GM06990 (cell line): ENCODE measurements at regions not wholly inside any gene's neighbourhood (a gene's known extent, or its start where the extent isn't known, plus 50 kb on each side); places are given as distances from the start of the nearest gene placed in this dataset.

ENCODE experiments used
- DNase-seq: peaks from one replicate; pipeline ENCODE4 v3.0.0-alpha.2; 2011; ENCODE audit not compliant: insufficient read length; ENCODE audit errors: extremely low read depth
- H3K27me3 ChIP-seq: replicated peaks from 2 replicates; pipeline ENCODE4 v1.6.0; 2011; ENCODE audit warnings: low read length; ENCODE audit not compliant: control insufficient read depth, insufficient read depth
- H3K36me3 ChIP-seq: 2 replicates; pipeline ENCODE4 v1.5.1; 2011; ENCODE audit warnings: low read length; ENCODE audit not compliant: control insufficient read depth, insufficient read depth
- H3K4me3 ChIP-seq: replicated peaks from 2 replicates; pipeline ENCODE4 v1.5.1; 2011; ENCODE audit warnings: low read depth, mild to moderate bottlenecking, control low read depth, low read length
- CTCF ChIP-seq: IDR thresholded peaks from 2 replicates; pipeline ENCODE4 v1.5.1; 2011; ENCODE audit warnings: low read length, control low read depth, mild to moderate bottlenecking, inconsistent platforms; ENCODE audit not compliant: insufficient read depth, poor library complexity, severe bottlenecking

DNA sequence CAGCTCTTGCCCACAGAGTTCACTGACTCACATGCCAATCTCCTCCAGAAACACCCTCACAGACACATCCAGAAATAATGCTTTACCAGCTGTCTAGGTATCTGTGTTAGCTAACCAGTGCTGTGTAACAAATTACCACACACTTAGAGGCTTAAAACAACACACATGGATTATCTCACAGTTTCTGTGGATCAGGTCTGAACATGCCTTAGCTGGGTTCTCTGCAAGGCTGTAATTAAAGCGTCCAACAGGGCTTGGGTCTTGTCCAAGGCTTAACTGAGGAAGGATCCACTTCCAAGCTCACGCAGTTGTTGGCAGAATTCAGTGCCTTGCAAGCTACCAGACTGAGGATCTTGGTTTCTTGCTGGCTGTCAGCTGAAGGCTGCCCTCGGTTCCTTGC lies 92.5 kb upstream of the RGS4 start:
- no peak for TF ChIP-seq CTCF
- no peaks in the 10 kb centered on the region for H3K27me3 ChIP-seq

DNA sequence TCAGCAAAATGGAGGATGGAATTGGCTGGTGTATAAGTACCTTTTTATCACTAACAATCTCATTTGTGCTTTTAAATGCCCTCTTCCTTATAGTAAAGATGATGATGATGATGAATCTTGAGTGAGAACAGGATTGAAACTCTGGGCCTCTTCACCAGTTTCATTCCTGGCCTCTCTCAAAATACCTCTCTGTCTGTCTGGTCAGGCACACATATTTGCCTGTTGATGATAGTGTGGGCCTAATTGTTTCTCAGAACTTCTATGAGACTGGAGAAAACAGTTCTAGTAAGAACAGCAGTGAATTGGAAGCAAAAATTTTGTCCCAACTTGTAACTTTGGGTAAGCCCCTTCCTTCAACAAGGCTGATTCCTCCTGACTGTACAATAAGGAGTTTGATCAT lies 94.4 kb upstream of the RGS4 start:
- no peaks in the 10 kb centered on the region for H3K36me3 ChIP-seq
- DNase-seq: no peak
- H3K27me3 ChIP-seq: no peaks in the 10 kb centered on the region
- H3K4me3 ChIP-seq: no peak overlapping the region
- no peak for TF ChIP-seq CTCF

More for the DNA sequence above, 92.5 kb upstream of the RGS4 start:
- Histone ChIP-seq H3K4me3 (no peak overlapping the region), H3K36me3 (no peaks in the 10 kb centered on the region)
- DNase-seq: no peak

DNA sequence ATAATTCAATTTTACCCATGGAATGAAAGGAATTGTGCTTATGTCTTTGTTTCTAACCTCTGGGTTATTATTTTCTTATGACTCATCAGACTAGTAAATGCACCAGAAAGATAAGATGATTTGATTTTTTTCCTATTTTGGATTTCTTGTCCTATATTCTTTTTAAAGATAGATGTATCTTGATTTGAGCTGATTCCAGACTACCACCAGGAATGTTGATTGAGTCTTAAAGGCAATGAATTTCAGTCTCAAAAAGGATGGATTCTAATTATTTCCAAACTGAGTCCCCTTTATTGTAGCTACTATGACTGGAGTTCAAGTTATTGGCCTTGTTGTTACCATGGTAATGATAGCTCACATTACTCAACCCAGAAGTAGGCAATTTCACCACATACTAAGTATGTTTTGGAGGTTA lies 95.8 kb upstream of the RGS4 start:
- Histone ChIP-seq H3K4me3 (no peak overlapping the region), H3K36me3 (no peaks in the 10 kb centered on the region), H3K27me3 (no peaks in the 10 kb centered on the region)
- no peak for TF ChIP-seq CTCF
- no peak for DNase-seq

GRCh38 chr1:162972773-162973172 lies 96.4 kb upstream of the RGS4 start:
- TF ChIP-seq CTCF: no peak
- Histone ChIP-seq H3K4me3 (no peak overlapping the region), H3K27me3 (no peaks in the 10 kb centered on the region; the same call in 1 of the 2 replicates), H3K36me3 (no peaks in the 10 kb centered on the region)
- no peak for DNase-seq

GRCh38 chr1:162970021-162970420 lies 99.1 kb upstream of the RGS4 start:
- H3K36me3 ChIP-seq: no peaks in the 10 kb centered on the region
- no peak for TF ChIP-seq CTCF
- no peak overlapping the region for H3K4me3 ChIP-seq
- DNase-seq: no peak
- no peaks in the 10 kb centered on the region; the same call in 1 of the 2 replicates for H3K27me3 ChIP-seq

GRCh38 chr1:162966613-162967012 lies 102.5 kb upstream of the RGS4 start:
- no peak for TF ChIP-seq CTCF
- H3K27me3 ChIP-seq: no peaks in the 10 kb centered on the region; the same call in 1 of the 2 replicates
- no peaks in the 10 kb centered on the region for H3K36me3 ChIP-seq
- no peak overlapping the region for H3K4me3 ChIP-seq
- DNase-seq: no peak
